PC-3 (cell line): ENCODE measurements at regions not wholly inside any gene's neighbourhood (a gene's known extent, or its start where the extent isn't known, plus 50 kb on each side); places are given as distances from the start of the nearest gene placed in this dataset.
"Not testable (repeated sequence)": the region's sequence is repeated elsewhere in the genome, so short reads cannot be mapped to it uniquely, and the experiment has no call there.

Experiments
- ATAC-seq: fragments of 200-7000 bp; cut with Tn5 transposase; 2 replicates; pipeline ENCODE4 v1.9.1; 2020; ENCODE audit warnings: mild to moderate bottlenecking, moderate library complexity
- BruUV-seq: library from RNA; stranded (reverse); fragments of 400-500 nt; replicated peaks from 2 replicates; lab custom pipeline; 2021; lab: Mats Ljungman, UMichigan
- CTCF ChIA-PET: fragments of 300-600 bp; sonication (Branson Sonifier 250); formaldehyde crosslinking; loops from one replicate; lab custom pipeline; 2022; ENCODE audit warnings: antibody characterized with exemption; lab: Charles Lee
- POLR2A ChIA-PET: fragments of 300-600 bp; sonication (Branson Sonifier 250); formaldehyde crosslinking; loops from one replicate; lab custom pipeline; 2022; ENCODE audit warnings: antibody characterized with exemption; ENCODE audit not compliant: unreplicated experiment; lab: Charles Lee
- DNase-seq: peaks from one replicate; pipeline ENCODE4 v3.0.0-alpha.2; 2015
- H2AFZ ChIP-seq: fragments of 300-600 bp; sonication (generic); 2 replicates; pipeline ENCODE4 v1.6.0; 2016; ENCODE audit warnings: antibody characterized with exemption, low read length
- H3F3A ChIP-seq: fragments of 300-600 bp; sonication (generic); one replicate; pipeline ENCODE4 v1.6.0; 2017; ENCODE audit warnings: antibody characterized with exemption, low read length, control low read depth, mild to moderate bottlenecking; ENCODE audit not compliant: unreplicated experiment
- H3K27ac ChIP-seq: fragments of 300-600 bp; sonication (generic); 2 replicates; pipeline ENCODE4 v1.5.1; 2016; ENCODE audit warnings: mild to moderate bottlenecking, low read length
- H3K27me3 ChIP-seq: fragments of 300-600 bp; sonication (generic); 2 replicates; pipeline ENCODE4 v1.6.1; 2016; ENCODE audit warnings: low read length, mixed read lengths
- H3K36me3 ChIP-seq: fragments of 300-600 bp; sonication (generic); 2 replicates; pipeline ENCODE4 v1.6.1; 2016; ENCODE audit warnings: low read depth, mixed run types, low read length, mixed read lengths
- H3K4me1 ChIP-seq: fragments of 300-600 bp; sonication (generic); 2 replicates; pipeline ENCODE4 v1.5.1; 2016; ENCODE audit warnings: low read length; ENCODE audit not compliant: insufficient read depth
- H3K4me2 ChIP-seq: fragments of 300-600 bp; sonication (generic); 2 replicates; pipeline ENCODE4 v1.6.0; 2016; ENCODE audit warnings: low read length
- H3K4me3 ChIP-seq: fragments of 300-600 bp; sonication (generic); 2 replicates; pipeline ENCODE4 v1.5.1; 2016; ENCODE audit warnings: mild to moderate bottlenecking, low read length, mixed read lengths
- H3K79me2 ChIP-seq: fragments of 300-600 bp; sonication (generic); 2 replicates; pipeline ENCODE4 v1.6.1; 2017; ENCODE audit warnings: low read length, mixed read lengths
- H3K9ac ChIP-seq: fragments of 300-600 bp; sonication (generic); 2 replicates; pipeline ENCODE4 v1.6.0; 2016; ENCODE audit warnings: mild to moderate bottlenecking, low read length
- H3K9me2 ChIP-seq: fragments of 300-600 bp; sonication (generic); replicated peaks from 2 replicates; pipeline ENCODE4 v1.6.1; 2016; ENCODE audit warnings: mixed run types, low read length, mixed read lengths
- H3K9me3 ChIP-seq: fragments of 300-600 bp; sonication (generic); 2 replicates; pipeline ENCODE4 v1.6.1; 2016; ENCODE audit warnings: low read length, mixed read lengths
- H4K20me1 ChIP-seq: fragments of 300-600 bp; sonication (generic); 2 replicates; pipeline ENCODE4 v1.6.1; 2016; ENCODE audit warnings: low read length, mixed read lengths
- CTCF ChIP-seq: fragments of 300-600 bp; sonication (generic); conservative IDR thresholded peaks from 2 replicates; pipeline ENCODE4 v1.5.1; 2017; ENCODE audit warnings: antibody characterized with exemption, low read depth, mild to moderate bottlenecking, low read length
- EZH2 ChIP-seq: fragments of 300-600 bp; sonication (generic); IDR thresholded peaks from one replicate; pipeline ENCODE4 v1.6.1; 2017; ENCODE audit warnings: antibody characterized with exemption, mild to moderate bottlenecking, low read length; ENCODE audit not compliant: unreplicated experiment
- EZH2phosphoT487 ChIP-seq: fragments of 300-600 bp; sonication (generic); IDR thresholded peaks from 2 replicates; pipeline ENCODE4 v1.6.1; 2018; ENCODE audit warnings: mild to moderate bottlenecking, antibody characterized with exemption, low read length, borderline replicate concordance
- intact Hi-C: fragments of 100-400 bp; cut with micrococcal nuclease; formaldehyde crosslinking; loops from 2 replicates; pipeline ENCODE4 v1.9.0; 2023

DNA sequence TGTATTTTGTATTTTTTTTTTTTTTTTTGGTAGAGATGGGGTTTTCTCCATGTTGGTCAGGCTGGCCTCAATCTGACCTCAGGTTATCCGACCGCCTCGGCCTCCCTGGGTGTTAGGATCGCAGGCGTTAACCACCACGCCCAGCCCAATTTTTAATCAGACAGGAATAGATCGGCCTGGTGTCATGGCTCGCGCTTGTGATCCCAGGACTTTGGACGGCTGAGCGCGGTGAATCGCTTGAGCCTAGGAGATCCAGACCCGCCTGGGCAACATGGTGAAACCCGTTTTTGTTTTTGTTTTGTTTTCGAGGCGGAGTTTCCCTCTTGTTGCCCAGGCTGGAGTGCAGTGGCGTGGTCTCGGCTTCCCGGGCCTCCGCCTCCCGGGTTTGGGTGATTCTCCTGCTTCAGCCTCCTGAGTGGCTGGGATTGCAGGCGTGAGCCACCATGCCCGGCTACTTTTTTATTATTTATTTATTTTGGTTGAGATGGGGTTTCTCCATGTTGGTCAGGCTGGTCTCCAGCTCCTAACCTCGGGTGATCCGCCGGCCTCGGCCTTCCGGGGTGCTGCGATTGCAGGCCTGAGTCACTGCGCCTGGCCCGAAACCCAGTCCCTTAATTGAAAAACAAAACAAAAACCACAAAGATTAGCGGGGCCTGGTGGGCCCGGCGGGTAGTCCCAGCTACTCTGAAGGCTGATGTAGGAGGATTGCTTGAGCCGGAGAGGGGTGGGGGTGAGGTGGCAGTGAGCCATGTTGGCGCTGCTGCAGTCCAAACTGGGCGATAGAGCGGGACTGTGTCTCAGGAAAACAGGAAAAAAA is 63.9 kb downstream of the GOLGA6L7 start:
- BruUV-seq, CTCF ChIA-PET: not testable (repeated sequence)
- intact Hi-C loops: loop anchor here (5.0 kb wide), 1 partner anchor 193 kb away; no protein-coding TSS in a partner anchor

GRCh38 chr15:28783873-28784272 is 64.6 kb downstream of the GOLGA6L7 start:
- no peaks in the 10 kb centered on the region for H3K79me2 ChIP-seq
- H4K20me1 ChIP-seq: no peaks in the 10 kb centered on the region
- no TSS peak for BruUV-seq
- intact Hi-C loops: no loop called here
- H3K9me2 ChIP-seq: no peaks in the 10 kb centered on the region
- no peaks in the 10 kb centered on the region for H3K27me3 ChIP-seq
- no peak overlapping the region for H3K9ac ChIP-seq
- no peaks in the 10 kb centered on the region for H3K4me1 ChIP-seq
- ATAC-seq: no peak
- no peak overlapping the region for H2AFZ ChIP-seq
- no peak for DNase-seq
- H3K27ac ChIP-seq: no peak overlapping the region
- no peaks in the 10 kb centered on the region for H3K9me3 ChIP-seq
- no peak for TF ChIP-seq CTCF
- TF ChIP-seq EZH2: no peak
- H3K4me2 ChIP-seq: no peak overlapping the region
- H3K4me3 ChIP-seq: no peak overlapping the region
- POLR2A ChIA-PET: no interaction called here
- H3K36me3 ChIP-seq: no peaks in the 10 kb centered on the region
- H3F3A ChIP-seq: no peaks in the 10 kb centered on the region
- CTCF ChIA-PET: no interaction called here

More for the DNA sequence above, 63.9 kb downstream of the GOLGA6L7 start:
- H3K27me3 ChIP-seq, ATAC-seq, H3F3A ChIP-seq, H3K9ac ChIP-seq, H3K27ac ChIP-seq, H3K9me2 ChIP-seq, H3K4me1 ChIP-seq, H4K20me1 ChIP-seq, H2AFZ ChIP-seq, H3K9me3 ChIP-seq, POLR2A ChIA-PET, H3K4me3 ChIP-seq, H3K36me3 ChIP-seq, H3K79me2 ChIP-seq, DNase-seq, H3K4me2 ChIP-seq: not testable (repeated sequence)

- H3K4me3 ChIP-seq: no peak overlapping the region
- H4K20me1 ChIP-seq: no peaks in the 10 kb centered on the region
- H3K27me3 ChIP-seq: no peaks in the 10 kb centered on the region
- no peaks in the 10 kb centered on the region for H3K9me3 ChIP-seq
- H3K79me2 ChIP-seq: no peaks in the 10 kb centered on the region
- ChIA-PET POLR2A (no interaction called here), CTCF (no interaction called here)
- H2AFZ ChIP-seq: no peak overlapping the region
- H3K9ac ChIP-seq: no peak overlapping the region
- no peak overlapping the region for H3K27ac ChIP-seq
- no peaks in the 10 kb centered on the region for H3K4me1 ChIP-seq
- intact Hi-C loops: no loop called here
- H3F3A ChIP-seq: no peaks in the 10 kb centered on the region
- no peaks in the 10 kb centered on the region for H3K9me2 ChIP-seq
- no peak for DNase-seq
- BruUV-seq: no TSS peak
- no peaks in the 10 kb centered on the region for H3K36me3 ChIP-seq
- no peak overlapping the region for H3K4me2 ChIP-seq
- TF ChIP-seq EZH2: no peak
- no peak for TF ChIP-seq EZH2phosphoT487
- TF ChIP-seq CTCF: no peak
- ATAC-seq: no peak
These were observed 65.0 kb downstream of the GOLGA6L7 start for GRCh38 chr15:28783466-28783865.

- H3K9ac ChIP-seq, H3F3A ChIP-seq, H3K27ac ChIP-seq, H3K36me3 ChIP-seq, H3K9me2 ChIP-seq, H3K79me2 ChIP-seq, H3K9me3 ChIP-seq, H3K4me2 ChIP-seq, CTCF ChIA-PET, BruUV-seq, intact Hi-C loops, H3K27me3 ChIP-seq, H4K20me1 ChIP-seq, H2AFZ ChIP-seq, DNase-seq, H3K4me3 ChIP-seq, POLR2A ChIA-PET, H3K4me1 ChIP-seq: not testable (repeated sequence)
- peak; percentile 95 for ATAC-seq
These were observed 66.2 kb upstream of the GOLGA8M start for GRCh38 chr15:28778397-28778796.

- H4K20me1 ChIP-seq, H3K27ac ChIP-seq, H3K4me2 ChIP-seq, intact Hi-C loops, H3F3A ChIP-seq, CTCF ChIA-PET, H3K4me1 ChIP-seq, H3K9ac ChIP-seq, H3K36me3 ChIP-seq, H3K27me3 ChIP-seq, BruUV-seq, H3K9me2 ChIP-seq, H3K4me3 ChIP-seq, H3K9me3 ChIP-seq, ATAC-seq, POLR2A ChIA-PET, H3K79me2 ChIP-seq, H2AFZ ChIP-seq, DNase-seq: not testable (repeated sequence)
These were observed 60.6 kb upstream of the GOLGA8M start for GRCh38 chr15:28772857-28773256.
